ENCODE measurements at regions not wholly inside any gene's neighbourhood (a gene's known extent, or its start where the extent isn't known, plus 50 kb on each side); places are given as distances from the start of the nearest gene placed in this dataset.
"Not testable (repeated sequence)": the region's sequence is repeated elsewhere in the genome, so short reads cannot be mapped to it uniquely, and the experiment has no call there.

DNA sequence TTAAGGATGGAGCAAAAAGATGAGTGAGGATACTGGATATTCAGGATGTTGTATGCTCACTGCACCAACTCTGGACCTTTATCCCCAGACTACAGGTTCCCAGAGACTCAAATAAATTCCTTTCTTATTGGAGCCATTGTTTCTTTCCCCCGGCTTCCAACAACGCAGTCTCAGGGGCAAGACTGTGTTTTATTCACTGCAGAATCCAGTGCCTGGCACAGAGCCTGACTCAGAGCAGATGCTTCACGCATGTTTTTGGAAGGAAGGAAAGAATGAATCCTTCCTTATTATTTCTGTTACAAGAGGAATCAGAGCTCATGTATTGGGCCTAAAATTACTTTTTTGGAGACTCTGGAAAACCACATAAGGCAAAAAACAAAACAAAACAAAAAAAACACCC lies 96.0 kb upstream of the VGLL4 start:
- DNase-seq (ENCODE audit: low read depth): peak; percentile 86

DNA sequence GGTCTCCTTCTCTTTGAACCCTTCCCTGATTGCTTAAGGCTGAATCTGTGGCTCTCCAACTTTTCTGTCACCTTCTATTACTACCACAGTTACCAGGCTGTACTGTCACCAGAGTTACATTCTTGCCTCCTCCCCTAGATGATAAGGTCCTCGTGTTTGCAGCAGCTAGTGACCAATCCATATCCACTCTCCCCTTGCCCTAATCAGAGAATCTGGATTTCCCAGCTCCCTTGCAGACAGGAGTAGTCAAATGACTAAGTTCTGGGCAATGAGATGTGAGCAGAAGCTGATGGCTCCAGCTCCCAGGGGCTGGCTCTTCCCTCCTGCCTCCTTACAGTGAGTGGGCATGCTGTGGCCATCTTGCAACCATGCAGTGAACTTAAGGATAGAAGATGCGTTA lies 95.4 kb upstream of the VGLL4 start:
- no peak for DNase-seq (ENCODE audit: low read depth)

DNA sequence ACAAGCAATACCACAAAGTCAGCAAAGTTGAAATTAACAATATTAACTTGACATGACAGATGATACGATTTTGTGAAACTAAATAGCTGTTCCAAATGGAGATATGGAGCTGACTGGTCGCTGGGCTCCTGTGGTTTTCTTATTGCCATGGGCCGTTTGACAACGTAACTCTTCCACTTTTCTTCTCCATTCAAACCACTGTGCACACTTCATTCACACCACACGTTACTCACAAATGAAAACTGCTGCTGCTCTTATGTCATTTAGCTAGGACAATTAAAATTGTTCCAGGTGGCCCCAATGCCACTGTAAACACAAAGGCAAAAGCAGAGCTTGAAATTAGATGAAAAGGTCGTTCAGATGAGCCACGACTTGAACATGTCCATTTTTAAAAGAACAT lies 94.0 kb upstream of the VGLL4 start:
- DNase-seq (ENCODE audit: low read depth): no peak

GRCh38 chr3:11736136-11736833 lies 92.6 kb upstream of the VGLL4 start:
- DNase-seq (ENCODE audit: low read depth): no peak

- no peak for DNase-seq (ENCODE audit: low read depth)
These were observed 91.9 kb upstream of the VGLL4 start for GRCh38 chr3:11735638-11736037.

DNA sequence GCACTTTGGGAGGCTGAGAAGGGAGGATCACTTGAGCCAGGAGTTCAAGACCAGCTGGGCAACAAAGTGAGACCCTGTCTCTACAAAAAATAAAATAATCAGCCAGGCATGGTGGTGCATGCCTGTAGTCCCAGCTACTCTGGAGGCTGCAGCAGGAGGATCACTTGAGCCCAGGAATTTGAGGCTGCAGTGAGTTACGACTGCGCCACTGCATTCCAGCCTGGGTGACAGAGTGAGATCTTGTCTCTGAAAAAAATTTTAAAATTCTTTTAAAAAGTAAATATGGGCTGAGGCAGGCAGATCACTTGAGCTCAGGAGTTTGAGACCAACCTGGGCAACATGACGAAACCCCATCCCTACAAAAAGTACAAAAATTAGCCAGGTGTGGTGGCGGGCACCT lies 91.4 kb upstream of the VGLL4 start:
- not testable (repeated sequence) for DNase-seq (ENCODE audit: low read depth)

- DNase-seq (ENCODE audit: low read depth): no peak
These were observed 90.2 kb upstream of the VGLL4 start for GRCh38 chr3:11733914-11734313.

DNA sequence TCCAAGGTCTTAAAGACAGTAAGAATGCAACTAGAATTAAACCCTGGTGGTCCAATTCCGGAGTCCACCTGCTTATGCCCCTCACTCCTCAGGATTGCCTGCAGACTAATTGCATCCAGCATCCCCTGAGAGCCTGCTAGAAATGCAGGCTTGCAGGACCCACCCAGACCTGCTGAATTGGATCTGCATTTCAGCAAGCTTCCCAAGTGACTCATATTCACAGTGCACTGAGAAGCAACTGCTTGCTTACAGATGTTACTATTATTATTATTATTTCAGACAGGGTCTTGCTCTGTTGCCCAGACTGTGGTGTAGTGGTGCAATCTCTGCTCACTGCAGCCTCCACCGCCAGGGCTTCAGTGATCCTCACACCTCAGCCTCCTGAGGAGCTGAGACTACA lies 83.5 kb upstream of the VGLL4 start:
- no peak for DNase-seq (ENCODE audit: low read depth)

GRCh38 chr3:11726146-11726545 lies 82.4 kb upstream of the VGLL4 start:
- DNase-seq (ENCODE audit: low read depth): no peak

GRCh38 chr3:11725340-11725641 lies 81.6 kb upstream of the VGLL4 start:
- not testable (repeated sequence) for DNase-seq (ENCODE audit: low read depth)

- no peak for DNase-seq (ENCODE audit: low read depth)
These were observed 81.1 kb upstream of the VGLL4 start for GRCh38 chr3:11724615-11725339.

GRCh38 chr3:11721479-11721878 lies 77.8 kb upstream of the VGLL4 start:
- no peak for DNase-seq (ENCODE audit: low read depth)

- no peak for DNase-seq (ENCODE audit: low read depth)
These were observed 77.2 kb upstream of the VGLL4 start for GRCh38 chr3:11720917-11721411.

DNA sequence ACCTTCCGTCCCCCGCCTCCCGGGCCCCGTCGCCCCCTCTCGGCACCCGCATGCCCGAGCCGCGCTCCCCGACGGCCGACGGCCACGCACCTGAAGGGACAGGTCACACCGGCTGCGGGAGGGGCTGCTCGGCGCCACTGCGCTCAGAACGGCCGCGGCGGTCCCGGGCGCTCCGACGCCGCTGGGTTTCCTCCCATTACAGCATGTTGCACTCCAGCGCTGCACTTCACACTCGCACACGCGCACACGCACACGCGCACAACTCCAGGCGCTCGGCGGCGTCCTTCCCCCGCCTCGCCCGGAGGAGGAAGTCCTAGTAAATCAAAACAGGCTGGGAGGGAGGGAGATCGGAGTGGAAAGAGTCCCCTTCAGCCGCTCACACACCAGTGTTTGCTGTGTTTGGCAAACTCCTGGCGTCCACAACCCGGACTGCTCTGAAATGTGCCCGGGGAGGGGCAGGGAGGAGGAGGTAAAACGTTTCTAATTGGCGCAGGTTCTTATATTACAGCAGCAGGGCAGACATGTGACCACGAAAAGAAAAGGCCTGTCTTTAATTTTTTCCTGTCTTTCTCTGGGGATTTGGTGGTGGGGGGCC lies 76.7 kb upstream of the VGLL4 start:
- peak; percentile 44 for DNase-seq (ENCODE audit: low read depth)

DNA sequence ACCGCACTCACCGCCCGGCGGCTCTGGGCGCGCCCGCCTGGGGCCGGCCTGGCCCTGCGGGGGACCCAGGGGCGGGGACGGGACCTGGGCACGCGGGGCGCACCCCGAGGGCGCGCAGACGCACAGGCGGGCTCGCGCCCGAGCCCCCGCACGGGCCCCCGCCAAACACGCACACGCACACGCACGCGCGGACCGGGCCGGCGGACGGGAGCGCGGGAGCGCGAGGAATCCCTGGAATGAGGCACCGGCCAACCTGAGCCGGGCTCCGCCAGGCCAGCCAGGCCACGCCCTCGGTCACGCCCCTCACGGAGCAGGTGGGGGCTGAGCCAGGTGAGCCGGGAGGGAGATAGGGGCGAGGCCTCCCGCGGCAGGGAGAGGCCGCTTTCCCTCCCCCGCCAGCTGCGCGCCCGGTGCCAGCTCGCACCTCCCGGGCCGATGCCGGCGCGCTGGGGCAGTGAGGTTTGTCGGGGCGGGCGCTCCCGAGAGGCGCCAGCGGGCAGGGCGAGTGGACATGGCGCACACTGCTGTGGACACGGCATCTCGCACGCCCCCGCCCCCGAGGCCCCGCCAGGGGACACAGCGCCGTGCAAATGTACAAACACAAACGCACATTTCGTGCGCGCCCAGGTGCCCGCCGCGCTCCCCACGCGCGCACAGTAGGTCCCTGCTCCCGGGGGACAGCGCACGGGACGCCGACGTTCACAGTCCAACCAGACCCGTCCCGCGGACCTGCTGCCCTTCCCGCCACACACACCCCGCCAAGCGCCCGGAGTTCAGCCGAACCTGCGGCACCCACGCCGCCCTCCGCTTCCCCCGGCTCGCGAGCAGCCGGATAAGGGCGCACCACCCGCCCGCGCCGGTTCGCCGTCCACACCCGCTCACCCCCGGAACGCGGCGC lies 75.9 kb upstream of the VGLL4 start:
- DNase-seq (ENCODE audit: low read depth): no peak

DNA sequence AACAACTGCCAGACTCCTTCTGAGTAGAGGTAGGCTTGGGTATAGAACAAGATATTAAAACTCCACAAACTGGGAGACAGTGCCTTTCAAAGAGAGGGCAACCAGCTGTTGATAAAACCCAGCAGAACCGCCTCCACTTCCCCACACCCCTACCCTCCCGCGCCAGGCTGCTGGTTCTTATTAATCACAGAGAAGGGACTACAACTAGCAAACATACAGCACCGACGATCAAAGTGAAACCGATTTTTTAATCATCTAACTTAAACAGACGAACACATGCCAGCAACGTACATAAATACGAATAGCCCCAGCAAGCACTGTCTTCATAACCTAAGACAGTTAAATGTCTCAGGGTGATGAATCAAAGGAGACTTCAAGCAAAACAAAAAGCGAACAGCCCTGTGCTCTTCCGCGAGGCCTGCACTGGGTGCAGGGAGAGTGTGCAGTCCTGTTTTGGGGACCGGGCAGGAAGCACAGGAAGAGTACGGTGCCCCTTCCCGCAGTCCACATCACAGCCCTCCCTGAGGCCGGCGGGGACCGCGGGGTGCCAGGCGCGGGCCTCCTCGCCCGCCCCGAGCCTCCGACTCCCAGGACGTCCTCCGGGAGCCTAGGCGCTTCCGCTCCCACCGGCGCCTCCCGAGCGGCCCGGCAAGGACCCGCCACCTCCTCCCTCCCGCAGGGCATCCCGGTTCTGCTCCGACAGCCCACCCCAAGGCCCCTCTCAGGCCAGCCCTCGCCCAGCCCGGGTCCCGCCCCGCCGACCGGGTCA lies 75.1 kb upstream of the VGLL4 start:
- DNase-seq (ENCODE audit: low read depth): no peak

- no peak for DNase-seq (ENCODE audit: low read depth)
These were observed 74.3 kb upstream of the VGLL4 start for GRCh38 chr3:11717768-11718636.

- DNase-seq (ENCODE audit: low read depth): no peak
These were observed 73.6 kb upstream of the VGLL4 start for GRCh38 chr3:11717301-11717700.

- DNase-seq (ENCODE audit: low read depth): no peak
These were observed 73.0 kb upstream of the VGLL4 start for GRCh38 chr3:11716573-11717290.

GRCh38 chr3:11713171-11713570 lies 69.5 kb upstream of the VGLL4 start:
- DNase-seq (ENCODE audit: low read depth): no peak
